ENCODE measurements at regions not wholly inside any gene's neighbourhood (a gene's known extent, or its start where the extent isn't known, plus 50 kb on each side); places are given as distances from the start of the nearest gene placed in this dataset.

GRCh38 chr10:53607691-53608090, 835.1 kb upstream of the MBL2 start:
- TF ChIP-seq, protein P1, sequence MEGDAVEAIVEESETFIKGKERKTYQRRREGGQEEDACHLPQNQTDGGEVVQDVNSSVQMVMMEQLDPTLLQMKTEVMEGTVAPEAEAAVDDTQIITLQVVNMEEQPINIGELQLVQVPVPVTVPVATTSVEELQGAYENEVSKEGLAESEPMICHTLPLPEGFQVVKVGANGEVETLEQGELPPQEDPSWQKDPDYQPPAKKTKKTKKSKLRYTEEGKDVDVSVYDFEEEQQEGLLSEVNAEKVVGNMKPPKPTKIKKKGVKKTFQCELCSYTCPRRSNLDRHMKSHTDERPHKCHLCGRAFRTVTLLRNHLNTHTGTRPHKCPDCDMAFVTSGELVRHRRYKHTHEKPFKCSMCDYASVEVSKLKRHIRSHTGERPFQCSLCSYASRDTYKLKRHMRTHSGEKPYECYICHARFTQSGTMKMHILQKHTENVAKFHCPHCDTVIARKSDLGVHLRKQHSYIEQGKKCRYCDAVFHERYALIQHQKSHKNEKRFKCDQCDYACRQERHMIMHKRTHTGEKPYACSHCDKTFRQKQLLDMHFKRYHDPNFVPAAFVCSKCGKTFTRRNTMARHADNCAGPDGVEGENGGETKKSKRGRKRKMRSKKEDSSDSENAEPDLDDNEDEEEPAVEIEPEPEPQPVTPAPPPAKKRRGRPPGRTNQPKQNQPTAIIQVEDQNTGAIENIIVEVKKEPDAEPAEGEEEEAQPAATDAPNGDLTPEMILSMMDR (IDR thresholded peaks at IDR 0.05 in 4 of 5, conservative IDR thresholded peaks at IDR 0.05 in 1 of 5): no peak
- TF ChIP-seq POLR2A (IDR thresholded peaks at IDR 0.05): no peak
